Keratinocyte (primary cell): ENCODE measurements at regions not wholly inside any gene's neighbourhood (a gene's known extent, or its start where the extent isn't known, plus 50 kb on each side); places are given as distances from the start of the nearest gene placed in this dataset.

Source experiments
- CTCF ChIP-seq, 3 experiments: IDR thresholded peaks in 1 of 3; conservative IDR thresholded peaks in 1 of 3; optimal IDR thresholded peaks in 1 of 3; 2 replicates in 2 of 3; 3 replicates in 1 of 3; pipeline versions ENCODE3 to v1.5.1; 2011; ENCODE audit warnings: low read length in 3 of 3, mild to moderate bottlenecking in 3 of 3, moderate library complexity in 2 of 3, control low read depth in 1 of 3, inconsistent platforms in 1 of 3; ENCODE audit not compliant: insufficient read depth in 2 of 3; ENCODE audit errors: extremely low read depth in 1 of 3
- EZH2 ChIP-seq: IDR thresholded peaks from one replicate; pipeline ENCODE4 v1.6.1; 2012; ENCODE audit warnings: inconsistent platforms, mild to moderate bottlenecking, low read length, moderate library complexity

DNA sequence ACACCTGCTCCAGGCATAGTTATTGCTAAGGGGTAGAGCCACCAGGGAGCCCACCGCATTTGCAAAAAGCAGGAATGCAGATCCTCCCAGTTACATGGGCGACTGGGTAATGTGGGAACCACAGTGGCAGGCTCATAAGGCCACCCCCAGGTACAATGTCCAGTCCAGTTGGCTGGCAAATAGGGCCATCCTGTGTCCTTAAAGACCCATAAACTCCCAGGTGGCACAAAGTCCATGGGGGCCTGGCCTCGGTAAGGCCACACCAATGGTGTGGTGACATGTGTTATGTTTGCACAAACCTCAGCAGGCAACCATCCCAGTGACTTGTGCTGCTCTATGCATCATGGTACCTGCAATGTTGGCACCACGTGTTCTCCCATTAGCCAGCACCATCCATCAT is 283.6 kb upstream of the GYPC start:
- TF ChIP-seq EZH2 (no peak), CTCF (optimal IDR thresholded peaks at IDR 0.05 in 1 of 3, IDR thresholded peaks at IDR 0.05 in 1 of 3, conservative IDR thresholded peaks at IDR 0.05 in 1 of 3; ENCODE audit: extremely low read depth in 1 of 3, insufficient read depth in 2 of 3, low read length in 3 of 3) (no peak)
